Lower lobe of right lung (tissue), 2 donors: ENCODE measurements at regions not wholly inside any gene's neighbourhood (a gene's known extent, or its start where the extent isn't known, plus 50 kb on each side); places are given as distances from the start of the nearest gene placed in this dataset.

Experiments used
- ATAC-seq, 2 donors: fragments of 200-7000 bp; cut with Tn5 transposase; one replicate each; pipeline ENCODE4 v1.9.1; 2020 to 2022; ENCODE audit warnings: mild to moderate bottlenecking in 2 of 2, moderate library complexity in 2 of 2
- DNase-seq: peaks from one replicate; pipeline ENCODE4 v3.0.0-alpha.2; 2020
- H3K27ac ChIP-seq: fragments of 200-600 bp; one replicate; pipeline ENCODE4 v1.8.0; 2022
- H3K27me3 ChIP-seq: fragments of 200-600 bp; one replicate; pipeline ENCODE4 v1.8.0; 2022; ENCODE audit warnings: low read depth
- H3K36me3 ChIP-seq: fragments of 200-600 bp; one replicate; pipeline ENCODE4 v1.8.0; 2022; ENCODE audit warnings: mild to moderate bottlenecking
- H3K4me1 ChIP-seq: fragments of 200-600 bp; one replicate; pipeline ENCODE4 v1.8.0; 2022
- H3K4me3 ChIP-seq: fragments of 200-600 bp; one replicate; pipeline ENCODE4 v1.8.0; 2022; ENCODE audit warnings: mild to moderate bottlenecking
- H3K9me3 ChIP-seq: fragments of 200-600 bp; one replicate; pipeline ENCODE4 v1.8.0; 2022
- intact Hi-C: fragments of 100-400 bp; cut with DNase I; formaldehyde crosslinking; loops from one replicate; pipeline ENCODE4 v1.11.0; 2022
- TF ChIP-seq, protein P1 (sequence below): fragments of 200-600 bp; IDR thresholded peaks from one replicate; pipeline ENCODE4 v1.8.0; 2022; ENCODE audit warnings: antibody characterized with exemption, mild to moderate bottlenecking
- donor health status: DM: no; HTN: yes; CAD: no; lungs with severe emphysema.

DNA sequence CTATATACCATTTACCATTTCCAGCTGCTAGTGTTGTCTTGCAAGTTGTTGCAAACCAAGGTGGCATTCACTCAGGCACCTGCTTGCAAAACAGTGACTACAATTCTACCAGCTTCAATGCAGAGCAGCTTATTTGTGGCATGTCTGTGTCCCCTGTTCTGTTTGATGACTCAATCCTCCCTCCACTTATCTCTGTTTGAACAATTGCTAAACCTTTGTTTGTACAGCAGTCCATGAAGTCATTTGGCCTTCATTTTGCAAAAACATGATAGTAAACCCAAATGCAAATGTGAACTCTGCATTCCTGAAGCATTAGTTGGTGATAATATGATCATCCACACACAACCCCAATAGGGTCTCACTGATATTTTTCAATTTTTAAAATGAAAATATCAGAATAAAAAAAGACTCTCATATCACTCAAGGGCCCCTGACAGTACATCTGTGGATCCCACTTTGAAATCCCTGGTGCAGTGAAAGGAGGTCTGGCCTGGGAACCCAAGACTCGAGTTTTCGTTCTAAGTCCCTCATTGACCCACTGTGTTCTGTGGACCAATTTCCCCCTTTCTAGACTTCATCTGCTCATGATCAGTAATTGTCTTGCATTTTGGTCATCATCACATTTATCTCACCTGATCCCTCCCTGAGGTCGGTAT lies 425.4 kb downstream of the RPS24 start:
- Histone ChIP-seq H3K27ac (no peak overlapping the region), H3K4me1 (peaks cover 5% of the 10 kb centered on the region), H3K9me3 (no peaks in the 10 kb centered on the region), H3K27me3 (no peaks in the 10 kb centered on the region), H3K4me3 (no peak overlapping the region), H3K36me3 (no peaks in the 10 kb centered on the region)
- TF ChIP-seq, protein P1, sequence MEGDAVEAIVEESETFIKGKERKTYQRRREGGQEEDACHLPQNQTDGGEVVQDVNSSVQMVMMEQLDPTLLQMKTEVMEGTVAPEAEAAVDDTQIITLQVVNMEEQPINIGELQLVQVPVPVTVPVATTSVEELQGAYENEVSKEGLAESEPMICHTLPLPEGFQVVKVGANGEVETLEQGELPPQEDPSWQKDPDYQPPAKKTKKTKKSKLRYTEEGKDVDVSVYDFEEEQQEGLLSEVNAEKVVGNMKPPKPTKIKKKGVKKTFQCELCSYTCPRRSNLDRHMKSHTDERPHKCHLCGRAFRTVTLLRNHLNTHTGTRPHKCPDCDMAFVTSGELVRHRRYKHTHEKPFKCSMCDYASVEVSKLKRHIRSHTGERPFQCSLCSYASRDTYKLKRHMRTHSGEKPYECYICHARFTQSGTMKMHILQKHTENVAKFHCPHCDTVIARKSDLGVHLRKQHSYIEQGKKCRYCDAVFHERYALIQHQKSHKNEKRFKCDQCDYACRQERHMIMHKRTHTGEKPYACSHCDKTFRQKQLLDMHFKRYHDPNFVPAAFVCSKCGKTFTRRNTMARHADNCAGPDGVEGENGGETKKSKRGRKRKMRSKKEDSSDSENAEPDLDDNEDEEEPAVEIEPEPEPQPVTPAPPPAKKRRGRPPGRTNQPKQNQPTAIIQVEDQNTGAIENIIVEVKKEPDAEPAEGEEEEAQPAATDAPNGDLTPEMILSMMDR = no peak
- no peak for DNase-seq
- peak; percentile 65 to 89 for ATAC-seq
- intact Hi-C loops = no loop called here

DNA sequence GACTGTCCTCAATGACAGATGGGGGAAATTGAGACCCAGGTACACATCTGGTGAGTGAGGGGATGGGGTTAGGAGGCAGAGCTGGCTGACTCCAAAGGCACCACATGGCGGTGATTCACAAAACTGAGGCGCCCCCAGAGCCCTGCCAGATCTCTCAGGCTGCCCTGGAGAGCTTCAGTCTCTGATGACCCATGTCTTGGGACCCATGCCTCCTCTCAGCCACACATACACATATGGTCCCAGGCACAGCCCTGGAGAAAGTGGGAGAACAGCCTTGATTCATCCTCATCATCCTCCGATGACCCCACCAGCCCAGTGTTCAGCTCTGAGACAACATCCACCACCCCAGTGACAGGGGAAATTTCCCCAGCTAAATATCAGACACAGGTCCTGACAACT lies 426.0 kb downstream of the RPS24 start:
- ATAC-seq (no peak), DNase-seq (no peak)
- intact Hi-C loops = no loop called here
- H3K9me3 ChIP-seq = no peaks in the 10 kb centered on the region
- no peak overlapping the region for H3K27ac ChIP-seq
- peaks cover 5% of the 10 kb centered on the region for H3K4me1 ChIP-seq
- no peaks in the 10 kb centered on the region for H3K36me3 ChIP-seq
- TF ChIP-seq, protein P1 = no peak
- no peak overlapping the region for H3K4me3 ChIP-seq
- H3K27me3 ChIP-seq = no peaks in the 10 kb centered on the region

DNA sequence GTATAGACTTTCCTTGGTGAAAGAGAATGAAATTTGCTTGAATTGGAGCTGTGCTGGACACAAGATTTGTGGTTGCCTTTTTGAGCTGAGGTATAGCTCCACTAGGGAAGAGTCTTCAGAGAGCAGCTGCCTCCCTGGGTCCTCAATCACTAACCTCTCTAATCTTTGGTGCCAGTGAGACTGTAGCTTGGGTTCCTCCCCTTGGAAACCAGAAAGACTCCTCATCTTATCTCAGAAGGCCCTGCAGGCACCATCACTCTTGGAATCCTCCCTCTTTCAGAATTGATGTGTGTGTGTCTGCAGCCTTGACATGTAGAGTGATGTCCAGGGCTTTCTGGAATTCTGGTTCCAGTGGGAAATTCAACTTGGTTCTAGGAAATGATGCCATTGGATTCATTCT lies 426.5 kb downstream of the RPS24 start:
- H3K4me3 ChIP-seq = no peak overlapping the region
- TF ChIP-seq, protein P1 = no peak
- no peaks in the 10 kb centered on the region for H3K27me3 ChIP-seq
- H3K9me3 ChIP-seq = no peaks in the 10 kb centered on the region
- intact Hi-C loops = no loop called here
- no peak for DNase-seq
- no peaks in the 10 kb centered on the region for H3K36me3 ChIP-seq
- H3K27ac ChIP-seq = no peak overlapping the region
- ATAC-seq = no peak
- peaks cover 5% of the 10 kb centered on the region for H3K4me1 ChIP-seq

DNA sequence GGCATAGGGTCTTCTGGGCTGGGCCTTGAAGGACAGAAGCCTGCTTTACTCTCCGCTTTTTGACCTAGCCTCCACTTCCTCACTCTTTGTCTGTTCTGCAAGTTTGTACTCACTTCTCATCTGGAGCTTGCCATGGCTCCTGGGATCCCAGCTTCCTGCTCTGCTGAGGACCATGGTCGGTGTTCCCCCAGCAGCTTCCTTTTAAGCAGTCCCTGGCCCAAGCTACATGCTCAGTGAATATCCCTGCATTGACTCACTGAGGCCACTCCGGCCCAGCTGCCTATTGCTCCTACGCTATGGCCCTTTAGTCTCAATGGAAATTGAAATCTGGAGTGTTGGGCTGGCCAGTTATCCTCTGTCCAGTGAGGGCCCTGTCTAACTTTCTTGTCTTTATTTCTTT lies 427.7 kb downstream of the RPS24 start:
- DNase-seq = no peak

DNA sequence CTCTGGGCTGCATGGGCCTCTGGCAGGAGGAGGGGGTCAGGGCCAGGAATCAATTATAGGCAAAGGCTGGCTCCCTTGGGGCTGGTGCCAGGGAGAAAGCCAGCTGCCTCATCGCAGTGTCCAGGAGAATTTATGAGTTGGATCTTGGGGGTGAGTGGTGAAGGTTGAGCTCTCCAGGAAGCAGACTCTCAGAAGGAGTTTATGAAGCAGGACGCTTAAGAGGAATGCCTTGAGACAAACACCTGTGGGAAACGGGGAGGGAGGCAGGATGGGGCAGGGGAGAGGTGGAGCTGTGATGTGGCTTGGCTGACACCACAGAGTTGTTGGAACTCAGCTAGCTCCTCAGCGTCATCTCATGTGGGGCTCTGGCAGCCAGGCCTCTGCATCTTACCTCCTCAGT lies 428.5 kb downstream of the RPS24 start:
- Histone ChIP-seq H3K9me3 (no peaks in the 10 kb centered on the region), H3K4me3 (no peak overlapping the region), H3K4me1 (peaks cover 5% of the 10 kb centered on the region), H3K36me3 (no peaks in the 10 kb centered on the region), H3K27me3 (no peaks in the 10 kb centered on the region), H3K27ac (no peak overlapping the region)
- ATAC-seq (no peak), DNase-seq (no peak)
- intact Hi-C loops = no loop called here
- TF ChIP-seq, protein P1 = no peak

More for the DNA sequence above, 427.7 kb downstream of the RPS24 start:
- Histone ChIP-seq H3K36me3 (no peaks in the 10 kb centered on the region), H3K4me1 (peaks cover 5% of the 10 kb centered on the region), H3K4me3 (no peak overlapping the region), H3K27me3 (no peaks in the 10 kb centered on the region), H3K9me3 (no peaks in the 10 kb centered on the region), H3K27ac (no peak overlapping the region)
- TF ChIP-seq, protein P1 = no peak
- intact Hi-C loops = no loop called here
- no peak for ATAC-seq
